GM23338 (cell line): ENCODE measurements at regions not wholly inside any gene's neighbourhood (a gene's known extent, or its start where the extent isn't known, plus 50 kb on each side); places are given as distances from the start of the nearest gene placed in this dataset.

Source experiments
- EZH2 ChIP-seq: fragments of 200-600 bp; sonication (generic); IDR thresholded peaks from one replicate; pipeline ENCODE4 v1.8.0; 2017; ENCODE audit warnings: antibody characterized with exemption, mild to moderate bottlenecking, low read depth; ENCODE audit not compliant: unreplicated experiment
- EZH2phosphoT487 ChIP-seq: fragments of 200-600 bp; sonication (generic); IDR thresholded peaks from one replicate; pipeline ENCODE4 v1.8.1; 2018; ENCODE audit warnings: antibody characterized with exemption; ENCODE audit not compliant: unreplicated experiment
- NANOG ChIP-seq: IDR thresholded peaks from 2 replicates; pipeline ENCODE4 v1.6.1; 2016; ENCODE audit warnings: antibody characterized with exemption, borderline replicate concordance
- POLR2AphosphoS5 ChIP-seq: IDR thresholded peaks from 2 replicates; pipeline ENCODE4 v1.6.1; 2016; ENCODE audit warnings: antibody characterized with exemption, low read depth
- TF ChIP-seq, protein P1 (sequence below), 2 experiments: fragments of 200-600 bp in 1 of 2; sonication (generic) in 1 of 2; conservative IDR thresholded peaks; 2 replicates each; pipeline versions ENCODE4 v1.5.1 to v1.6.1; 2016 to 2017; ENCODE audit warnings: antibody characterized with exemption in 2 of 2, low read depth in 2 of 2, mild to moderate bottlenecking in 2 of 2, moderate library complexity in 1 of 2
- TF ChIP-seq, protein P2 (sequence below): IDR thresholded peaks from one replicate; pipeline ENCODE4 v1.6.1; 2018; ENCODE audit warnings: antibody characterized with exemption; ENCODE audit not compliant: unreplicated experiment

DNA sequence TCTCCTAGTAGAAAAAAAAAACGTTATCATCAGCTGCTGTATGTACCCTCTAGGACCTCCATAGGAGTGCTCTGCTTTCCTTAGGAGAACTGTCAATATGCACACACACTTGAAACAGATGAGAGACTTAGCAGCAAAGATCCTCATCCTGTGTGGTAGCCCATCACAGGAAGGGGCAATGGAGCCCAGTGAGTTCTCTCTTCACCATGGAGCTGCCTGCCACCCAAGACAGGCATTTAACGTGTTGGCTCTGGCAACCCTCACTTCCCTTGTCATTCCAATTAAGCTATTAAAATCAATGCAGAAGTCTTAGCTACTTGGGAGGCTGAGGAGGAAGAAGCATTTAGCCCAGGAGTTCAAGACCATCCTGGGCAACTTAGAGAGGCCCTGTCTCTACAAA, 64.8 kb upstream of the PLEKHA5 start:
- 0 out of 2 replicates have a peak, but pooled peaks have one; percentile 34 for TF ChIP-seq NANOG
- TF ChIP-seq, protein P1, sequence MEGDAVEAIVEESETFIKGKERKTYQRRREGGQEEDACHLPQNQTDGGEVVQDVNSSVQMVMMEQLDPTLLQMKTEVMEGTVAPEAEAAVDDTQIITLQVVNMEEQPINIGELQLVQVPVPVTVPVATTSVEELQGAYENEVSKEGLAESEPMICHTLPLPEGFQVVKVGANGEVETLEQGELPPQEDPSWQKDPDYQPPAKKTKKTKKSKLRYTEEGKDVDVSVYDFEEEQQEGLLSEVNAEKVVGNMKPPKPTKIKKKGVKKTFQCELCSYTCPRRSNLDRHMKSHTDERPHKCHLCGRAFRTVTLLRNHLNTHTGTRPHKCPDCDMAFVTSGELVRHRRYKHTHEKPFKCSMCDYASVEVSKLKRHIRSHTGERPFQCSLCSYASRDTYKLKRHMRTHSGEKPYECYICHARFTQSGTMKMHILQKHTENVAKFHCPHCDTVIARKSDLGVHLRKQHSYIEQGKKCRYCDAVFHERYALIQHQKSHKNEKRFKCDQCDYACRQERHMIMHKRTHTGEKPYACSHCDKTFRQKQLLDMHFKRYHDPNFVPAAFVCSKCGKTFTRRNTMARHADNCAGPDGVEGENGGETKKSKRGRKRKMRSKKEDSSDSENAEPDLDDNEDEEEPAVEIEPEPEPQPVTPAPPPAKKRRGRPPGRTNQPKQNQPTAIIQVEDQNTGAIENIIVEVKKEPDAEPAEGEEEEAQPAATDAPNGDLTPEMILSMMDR (conservative IDR thresholded peaks at IDR 0.05; ENCODE audit: low read depth in 2 of 2) = no peak
- TF ChIP-seq POLR2AphosphoS5 = no peak
- TF ChIP-seq EZH2phosphoT487 = no peak
- no peak for TF ChIP-seq EZH2
- TF ChIP-seq, protein P2, sequence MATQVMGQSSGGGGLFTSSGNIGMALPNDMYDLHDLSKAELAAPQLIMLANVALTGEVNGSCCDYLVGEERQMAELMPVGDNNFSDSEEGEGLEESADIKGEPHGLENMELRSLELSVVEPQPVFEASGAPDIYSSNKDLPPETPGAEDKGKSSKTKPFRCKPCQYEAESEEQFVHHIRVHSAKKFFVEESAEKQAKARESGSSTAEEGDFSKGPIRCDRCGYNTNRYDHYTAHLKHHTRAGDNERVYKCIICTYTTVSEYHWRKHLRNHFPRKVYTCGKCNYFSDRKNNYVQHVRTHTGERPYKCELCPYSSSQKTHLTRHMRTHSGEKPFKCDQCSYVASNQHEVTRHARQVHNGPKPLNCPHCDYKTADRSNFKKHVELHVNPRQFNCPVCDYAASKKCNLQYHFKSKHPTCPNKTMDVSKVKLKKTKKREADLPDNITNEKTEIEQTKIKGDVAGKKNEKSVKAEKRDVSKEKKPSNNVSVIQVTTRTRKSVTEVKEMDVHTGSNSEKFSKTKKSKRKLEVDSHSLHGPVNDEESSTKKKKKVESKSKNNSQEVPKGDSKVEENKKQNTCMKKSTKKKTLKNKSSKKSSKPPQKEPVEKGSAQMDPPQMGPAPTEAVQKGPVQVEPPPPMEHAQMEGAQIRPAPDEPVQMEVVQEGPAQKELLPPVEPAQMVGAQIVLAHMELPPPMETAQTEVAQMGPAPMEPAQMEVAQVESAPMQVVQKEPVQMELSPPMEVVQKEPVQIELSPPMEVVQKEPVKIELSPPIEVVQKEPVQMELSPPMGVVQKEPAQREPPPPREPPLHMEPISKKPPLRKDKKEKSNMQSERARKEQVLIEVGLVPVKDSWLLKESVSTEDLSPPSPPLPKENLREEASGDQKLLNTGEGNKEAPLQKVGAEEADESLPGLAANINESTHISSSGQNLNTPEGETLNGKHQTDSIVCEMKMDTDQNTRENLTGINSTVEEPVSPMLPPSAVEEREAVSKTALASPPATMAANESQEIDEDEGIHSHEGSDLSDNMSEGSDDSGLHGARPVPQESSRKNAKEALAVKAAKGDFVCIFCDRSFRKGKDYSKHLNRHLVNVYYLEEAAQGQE = no peak
